ENCODE measurements at regions not wholly inside any gene's neighbourhood (a gene's known extent, or its start where the extent isn't known, plus 50 kb on each side); places are given as distances from the start of the nearest gene placed in this dataset.
"Not testable (repeated sequence)": the region's sequence is repeated elsewhere in the genome, so short reads cannot be mapped to it uniquely, and the experiment has no call there.

DNA sequence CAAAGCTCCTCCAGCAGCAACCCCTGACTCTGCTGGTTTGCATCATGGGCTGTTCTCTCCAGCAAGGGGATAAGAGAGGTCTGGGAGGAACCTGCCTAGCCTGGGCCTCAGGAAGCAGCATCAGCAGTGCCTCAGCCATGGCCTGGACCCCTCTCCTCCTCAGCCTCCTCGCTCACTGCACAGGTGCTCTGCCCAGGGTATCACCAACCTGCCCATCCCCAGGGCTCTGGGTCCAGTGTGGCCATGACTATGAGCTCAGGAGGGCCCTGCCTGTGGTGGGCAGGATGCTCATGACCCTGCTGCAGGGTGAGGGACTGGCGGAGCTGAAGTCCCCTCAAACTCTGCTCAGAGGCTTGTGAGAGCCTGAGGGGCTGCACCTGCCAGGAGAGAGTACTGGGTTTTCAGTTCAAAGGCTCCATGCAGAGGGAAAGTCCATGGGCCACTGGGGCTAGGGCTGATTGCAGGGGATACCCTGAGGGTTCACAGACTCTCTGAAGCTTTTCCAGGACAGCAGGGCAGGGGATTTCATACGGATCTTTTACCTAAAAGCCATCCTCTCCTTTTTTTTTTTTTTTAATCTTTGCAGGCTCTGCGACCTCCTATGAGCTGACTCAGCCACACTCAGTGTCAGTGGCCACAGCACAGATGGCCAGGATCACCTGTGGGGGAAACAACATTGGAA lies 115.8 kb upstream of the IGLL5 start:
- no peaks in the 10 kb centered on the region for H3K36me3 ChIP-seq
- no peak for DNase-seq
- H3K27me3 ChIP-seq = peaks cover 15% of the 10 kb centered on the region; the same call in 1 of the 2 replicates
- TF ChIP-seq CTCF (IDR thresholded peaks at IDR 0.05; ENCODE audit: low read depth, low read length) = no peak
- H3K4me1 ChIP-seq = no peaks in the 10 kb centered on the region
- no peaks in the 10 kb centered on the region; the same call in 1 of the 2 replicates for H3K9me3 ChIP-seq
- H3K4me3 ChIP-seq (ENCODE audit: low read depth, low read length) = no peak overlapping the region

- DNase-seq = no peak
- Histone ChIP-seq H3K4me1 (no peaks in the 10 kb centered on the region), H3K36me3 (no peaks in the 10 kb centered on the region), H3K9me3 (no peaks in the 10 kb centered on the region; the same call in 1 of the 2 replicates), H3K27me3 (peaks cover 15% of the 10 kb centered on the region; the same call in 1 of the 2 replicates), H3K4me3 (ENCODE audit: low read depth, low read length) (no peak overlapping the region)
- TF ChIP-seq CTCF (IDR thresholded peaks at IDR 0.05; ENCODE audit: low read depth, low read length) = no peak
Measured at GRCh38 chr22:22772396-22772795, 115.2 kb upstream of the IGLL5 start.

GRCh38 chr22:22772883-22773282 lies 114.7 kb upstream of the IGLL5 start:
- Histone ChIP-seq H3K27me3 (peaks cover 15% of the 10 kb centered on the region; the same call in 1 of the 2 replicates), H3K4me1 (no peaks in the 10 kb centered on the region), H3K36me3 (no peaks in the 10 kb centered on the region), H3K9me3 (no peaks in the 10 kb centered on the region; the same call in 1 of the 2 replicates), H3K4me3 (ENCODE audit: low read depth, low read length) (no peak overlapping the region)
- no peak for TF ChIP-seq CTCF (IDR thresholded peaks at IDR 0.05; ENCODE audit: low read depth, low read length)
- DNase-seq = no peak

DNA sequence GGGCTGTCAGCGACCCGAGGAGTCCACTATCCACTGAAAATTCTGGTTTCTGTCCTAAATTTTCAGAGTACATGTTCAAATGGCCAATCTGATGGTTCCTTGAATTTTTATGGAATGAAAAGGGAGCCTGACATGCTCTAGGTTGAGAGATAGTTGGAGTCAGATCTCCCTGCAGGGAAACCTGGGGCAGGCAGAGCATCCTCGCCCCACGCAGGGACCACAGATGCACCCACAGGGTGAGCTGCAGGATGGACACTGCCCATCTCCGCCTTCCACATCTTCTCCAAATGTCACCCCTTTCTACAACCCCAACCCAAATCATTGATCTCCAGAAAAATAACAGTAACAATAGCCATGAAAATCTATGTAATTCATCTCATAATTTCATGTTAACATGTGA lies 114.2 kb upstream of the IGLL5 start:
- H3K9me3 ChIP-seq = no peaks in the 10 kb centered on the region; the same call in 1 of the 2 replicates
- no peaks in the 10 kb centered on the region for H3K36me3 ChIP-seq
- no peak overlapping the region for H3K4me3 ChIP-seq (ENCODE audit: low read depth, low read length)
- no peak for TF ChIP-seq CTCF (IDR thresholded peaks at IDR 0.05; ENCODE audit: low read depth, low read length)
- no peak for DNase-seq
- no peaks in the 10 kb centered on the region for H3K4me1 ChIP-seq
- peaks cover 12% of the 10 kb centered on the region; the same call in 1 of the 2 replicates for H3K27me3 ChIP-seq

GRCh38 chr22:22773979-22774604 lies 113.5 kb upstream of the IGLL5 start:
- H3K27me3 ChIP-seq = peaks cover 14% of the 10 kb centered on the region
- DNase-seq = no peak
- no peaks in the 10 kb centered on the region; the same call in 1 of the 2 replicates for H3K9me3 ChIP-seq
- TF ChIP-seq CTCF (IDR thresholded peaks at IDR 0.05; ENCODE audit: low read depth, low read length) = no peak
- H3K4me1 ChIP-seq = no peaks in the 10 kb centered on the region
- H3K36me3 ChIP-seq = no peaks in the 10 kb centered on the region
- H3K4me3 ChIP-seq (ENCODE audit: low read depth, low read length) = no peak overlapping the region

DNA sequence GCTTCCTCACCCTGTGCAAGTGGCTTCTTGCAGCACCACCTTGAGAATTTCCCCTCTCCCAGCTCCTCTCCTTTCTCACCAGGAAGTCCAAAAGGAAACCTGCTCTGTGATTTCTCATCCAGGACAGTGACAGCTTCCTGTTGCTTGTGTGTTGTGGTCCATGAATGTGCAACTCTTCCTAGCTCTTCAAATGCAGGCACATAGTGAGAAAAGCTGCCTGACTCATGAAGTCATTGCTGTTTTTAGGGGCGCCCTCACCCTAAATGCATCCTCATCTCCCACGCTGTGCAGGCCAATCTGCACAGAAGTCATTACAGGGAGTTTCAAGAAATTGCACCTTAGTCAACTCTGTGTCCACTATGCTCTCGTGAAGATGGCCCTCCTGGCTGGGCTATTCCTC lies 112.9 kb upstream of the IGLL5 start:
- H3K27me3 ChIP-seq = peaks cover 17% of the 10 kb centered on the region
- H3K4me1 ChIP-seq; H3K9me3 ChIP-seq; H3K36me3 ChIP-seq; H3K4me3 ChIP-seq (ENCODE audit: low read depth, low read length); DNase-seq: not testable (repeated sequence)
